ENCODE measurements at regions not wholly inside any gene's neighbourhood (a gene's known extent, or its start where the extent isn't known, plus 50 kb on each side); places are given as distances from the start of the nearest gene placed in this dataset.

DNA sequence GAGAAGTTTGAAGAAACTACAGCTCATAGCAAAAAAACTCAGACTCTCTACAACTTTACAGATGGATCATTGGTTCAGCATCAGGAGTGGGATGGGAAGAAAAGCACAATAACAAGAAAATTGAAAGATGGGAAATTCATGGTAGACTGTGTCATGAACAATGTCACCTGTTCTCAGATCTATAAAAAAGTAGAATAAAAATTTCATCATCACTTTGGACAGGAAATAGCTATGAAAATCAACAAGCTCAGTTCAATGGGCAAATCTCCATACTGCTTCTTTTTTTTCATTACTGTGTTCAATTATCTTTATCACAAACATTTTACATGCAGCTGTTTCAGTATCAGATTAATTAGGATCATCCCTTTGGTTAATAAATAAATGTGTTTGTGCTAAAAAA lies 76.5 kb upstream of the RAPGEF2 start:
- TF ChIP-seq, protein P1, sequence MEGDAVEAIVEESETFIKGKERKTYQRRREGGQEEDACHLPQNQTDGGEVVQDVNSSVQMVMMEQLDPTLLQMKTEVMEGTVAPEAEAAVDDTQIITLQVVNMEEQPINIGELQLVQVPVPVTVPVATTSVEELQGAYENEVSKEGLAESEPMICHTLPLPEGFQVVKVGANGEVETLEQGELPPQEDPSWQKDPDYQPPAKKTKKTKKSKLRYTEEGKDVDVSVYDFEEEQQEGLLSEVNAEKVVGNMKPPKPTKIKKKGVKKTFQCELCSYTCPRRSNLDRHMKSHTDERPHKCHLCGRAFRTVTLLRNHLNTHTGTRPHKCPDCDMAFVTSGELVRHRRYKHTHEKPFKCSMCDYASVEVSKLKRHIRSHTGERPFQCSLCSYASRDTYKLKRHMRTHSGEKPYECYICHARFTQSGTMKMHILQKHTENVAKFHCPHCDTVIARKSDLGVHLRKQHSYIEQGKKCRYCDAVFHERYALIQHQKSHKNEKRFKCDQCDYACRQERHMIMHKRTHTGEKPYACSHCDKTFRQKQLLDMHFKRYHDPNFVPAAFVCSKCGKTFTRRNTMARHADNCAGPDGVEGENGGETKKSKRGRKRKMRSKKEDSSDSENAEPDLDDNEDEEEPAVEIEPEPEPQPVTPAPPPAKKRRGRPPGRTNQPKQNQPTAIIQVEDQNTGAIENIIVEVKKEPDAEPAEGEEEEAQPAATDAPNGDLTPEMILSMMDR (IDR thresholded peaks at IDR 0.05): no peak
- TF ChIP-seq POLR2A (IDR thresholded peaks at IDR 0.05): no peak
